ENCODE measurements at regions not wholly inside any gene's neighbourhood (a gene's known extent, or its start where the extent isn't known, plus 50 kb on each side); places are given as distances from the start of the nearest gene placed in this dataset.
A peak's percentile ranks its signal among the peaks of the same experiment; 100 is the strongest.

- no peak for DNase-seq (ENCODE audit: low read depth, low spot score)
These were observed 145.2 kb upstream of the KLF14 start for GRCh38 chr7:130879191-130879590.

GRCh38 chr7:130880668-130881067 is 146.7 kb upstream of the KLF14 start:
- no peak for DNase-seq (ENCODE audit: low read depth, low spot score)

- DNase-seq (ENCODE audit: low read depth, low spot score), result no peak
These were observed 147.2 kb upstream of the KLF14 start for GRCh38 chr7:130881091-130881798.

- no peak for DNase-seq (ENCODE audit: low read depth, low spot score)
These were observed 147.8 kb upstream of the KLF14 start for GRCh38 chr7:130881799-130882141.

- DNase-seq (ENCODE audit: low read depth, low spot score), result no peak
These were observed 148.4 kb upstream of the KLF14 start for GRCh38 chr7:130882396-130882795.

- DNase-seq (ENCODE audit: low read depth, low spot score), result no peak
These were observed 149.9 kb upstream of the KLF14 start for GRCh38 chr7:130883928-130884327.

GRCh38 chr7:130884437-130885417 is 150.7 kb upstream of the KLF14 start:
- no peak for DNase-seq (ENCODE audit: low read depth, low spot score)

- DNase-seq (ENCODE audit: low read depth, low spot score), result no peak
These were observed 152.6 kb upstream of the KLF14 start for GRCh38 chr7:130886438-130887135.

GRCh38 chr7:130887182-130887956 is 153.4 kb upstream of the KLF14 start:
- DNase-seq (ENCODE audit: low read depth, low spot score), result no peak

- no peak for DNase-seq (ENCODE audit: low read depth, low spot score)
These were observed 154.0 kb upstream of the KLF14 start for GRCh38 chr7:130887957-130888371.

GRCh38 chr7:130888468-130888867 is 154.5 kb upstream of the KLF14 start:
- no peak for DNase-seq (ENCODE audit: low read depth, low spot score)

GRCh38 chr7:130890176-130891020 is 156.4 kb upstream of the KLF14 start:
- DNase-seq (ENCODE audit: low read depth, low spot score), result no peak

GRCh38 chr7:130891254-130892094 is 157.5 kb upstream of the KLF14 start:
- DNase-seq (ENCODE audit: low read depth, low spot score), result peak; percentile 88

- no peak for DNase-seq (ENCODE audit: low read depth, low spot score)
These were observed 159.5 kb upstream of the KLF14 start for GRCh38 chr7:130893441-130893894.

GRCh38 chr7:130894146-130894908 is 160.3 kb upstream of the KLF14 start:
- no peak for DNase-seq (ENCODE audit: low read depth, low spot score)

GRCh38 chr7:130894909-130895750 is 161.1 kb upstream of the KLF14 start:
- no peak for DNase-seq (ENCODE audit: low read depth, low spot score)

- no peak for DNase-seq (ENCODE audit: low read depth, low spot score)
These were observed 162.3 kb upstream of the KLF14 start for GRCh38 chr7:130896051-130896881.

Measured in brain pericyte (primary cell).